Panc1 (cell line): ENCODE measurements at regions not wholly inside any gene's neighbourhood (a gene's known extent, or its start where the extent isn't known, plus 50 kb on each side); places are given as distances from the start of the nearest gene placed in this dataset.
"Not testable (repeated sequence)": the region's sequence is repeated elsewhere in the genome, so short reads cannot be mapped to it uniquely, and the experiment has no call there.

ENCODE experiments used
- ATAC-seq: fragments of 200-7000 bp; cut with Tn5 transposase; 2 replicates; pipeline ENCODE4 v1.9.1; 2020; ENCODE audit warnings: mild to moderate bottlenecking, moderate library complexity
- BruUV-seq: library from RNA; stranded (reverse); fragments of 400-500 nt; replicated peaks from 2 replicates; lab custom pipeline; 2021; lab: Mats Ljungman, UMichigan
- CTCF ChIA-PET: fragments of 300-600 bp; sonication (Branson Sonifier 250); formaldehyde crosslinking; loops from one replicate; lab custom pipeline; 2022; ENCODE audit warnings: antibody characterized with exemption; lab: Charles Lee
- POLR2A ChIA-PET: fragments of 300-600 bp; sonication (Branson Sonifier 250); formaldehyde crosslinking; loops from one replicate; lab custom pipeline; 2022; ENCODE audit warnings: antibody characterized with exemption; lab: Charles Lee
- DNase-seq: peaks from one replicate; pipeline ENCODE4 v3.0.0-alpha.2; 2010; ENCODE audit warnings: low read depth, low spot score
- H3K27ac ChIP-seq: 2 replicates; pipeline ENCODE4 v1.5.1; 2011; ENCODE audit warnings: mild to moderate bottlenecking, low read length, inconsistent platforms
- H3K27me3 ChIP-seq: fragments of 200-500 bp; sonication (Bioruptor generic); 2 replicates; pipeline ENCODE4 v1.6.0; 2014; ENCODE audit warnings: low read length, inconsistent platforms; ENCODE audit not compliant: control insufficient read depth, insufficient read depth
- H3K36me3 ChIP-seq: fragments of 200-500 bp; sonication (Bioruptor generic); 2 replicates; pipeline ENCODE4 v1.5.1; 2014; ENCODE audit warnings: inconsistent platforms, mild to moderate bottlenecking, low read length, moderate library complexity; ENCODE audit not compliant: control insufficient read depth, insufficient read depth
- H3K4me1 ChIP-seq: 2 replicates; pipeline ENCODE4 v1.5.1; 2011; ENCODE audit warnings: inconsistent platforms, mild to moderate bottlenecking, low read length, moderate library complexity; ENCODE audit not compliant: control insufficient read depth, insufficient read depth
- H3K4me3 ChIP-seq, 2 experiments: 2 replicates each; pipeline ENCODE4 v1.5.1; 2011 to 2012; ENCODE audit warnings: low read depth in 2 of 2, low read length in 2 of 2, mild to moderate bottlenecking in 2 of 2, inconsistent platforms in 1 of 2, moderate library complexity in 1 of 2
- H3K9me3 ChIP-seq: fragments of 200-500 bp; sonication (Bioruptor generic); 2 replicates; pipeline ENCODE4 v1.5.1; 2014; ENCODE audit warnings: low read depth, mild to moderate bottlenecking, inconsistent platforms, low read length, moderate library complexity; ENCODE audit not compliant: control insufficient read depth, insufficient read depth
- POLR2AphosphoS5 ChIP-seq: IDR thresholded peaks from 2 replicates; pipeline ENCODE4 v1.6.1; 2012; ENCODE audit warnings: mild to moderate bottlenecking, low read depth, low read length, moderate library complexity
- SIN3A ChIP-seq: IDR thresholded peaks from 2 replicates; pipeline ENCODE4 v1.6.1; 2012; ENCODE audit warnings: low read depth, mild to moderate bottlenecking, low read length, moderate library complexity, borderline replicate concordance; ENCODE audit not compliant: insufficient read depth
- TCF7L2 ChIP-seq: IDR thresholded peaks from 2 replicates; pipeline ENCODE4 v1.6.1; 2011; ENCODE audit warnings: mild to moderate bottlenecking, low read depth, low read length, inconsistent platforms
- in situ Hi-C: cut with HindIII; loops from 2 replicates; pipeline ENCODE4 v1.10.0; 2016; ENCODE audit warnings: low sequenced_read_pairs, low pct_unique_long_range_greater_than_20kb
- intact Hi-C: fragments of 100-400 bp; cut with micrococcal nuclease; formaldehyde crosslinking; loops from one replicate; pipeline ENCODE4 v1.10.0; 2022; ENCODE audit not compliant: unreplicated experiment
- TF ChIP-seq, protein P1 (sequence below), 2 experiments: IDR thresholded peaks; 2 replicates each; pipeline ENCODE4 v1.6.1; 2011 to 2012; ENCODE audit warnings: low read depth in 2 of 2, control low read depth in 1 of 2, low read length in 1 of 2, mild to moderate bottlenecking in 1 of 2, moderate library complexity in 1 of 2; ENCODE audit not compliant: insufficient read depth in 1 of 2
- TF ChIP-seq, protein P2 (sequence below): fragments of 450-650 bp; IDR thresholded peaks from 2 replicates; pipeline ENCODE4 v1.5.1; 2017; ENCODE audit warnings: mild to moderate bottlenecking

DNA sequence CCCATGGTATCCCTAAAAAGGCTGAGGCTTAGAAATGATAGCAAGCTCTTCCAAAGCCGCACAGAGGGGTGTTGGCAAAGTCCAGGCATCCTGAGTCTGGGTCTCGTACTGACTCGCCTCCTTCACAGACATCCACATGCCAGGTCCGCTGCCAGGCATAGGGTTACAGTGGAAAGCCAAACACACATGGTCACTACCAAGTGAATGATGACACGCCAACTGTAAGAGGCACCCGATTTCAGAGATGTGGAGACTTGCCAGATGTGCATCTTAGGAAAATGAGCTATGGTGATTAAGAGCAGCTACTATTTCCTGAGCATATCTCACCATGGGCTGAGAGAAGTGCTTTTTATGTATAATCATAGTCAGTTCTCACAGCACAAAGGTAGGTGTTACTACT, 314.9 kb downstream of the MIAT start:
- POLR2A ChIA-PET, result no interaction called here
- CTCF ChIA-PET, result no interaction called here
- H3K9me3 ChIP-seq, result no peaks in the 10 kb centered on the region
- in situ Hi-C loops, result no loop called here
- H3K4me3 ChIP-seq, result no peak overlapping the region
- no peaks in the 10 kb centered on the region for H3K4me1 ChIP-seq
- H3K27ac ChIP-seq, result no peak overlapping the region
- intact Hi-C loops, result no loop called here
- BruUV-seq, result no TSS peak
- no peaks in the 10 kb centered on the region; the same call in 1 of the 2 replicates for H3K27me3 ChIP-seq
- TF ChIP-seq, protein P1, sequence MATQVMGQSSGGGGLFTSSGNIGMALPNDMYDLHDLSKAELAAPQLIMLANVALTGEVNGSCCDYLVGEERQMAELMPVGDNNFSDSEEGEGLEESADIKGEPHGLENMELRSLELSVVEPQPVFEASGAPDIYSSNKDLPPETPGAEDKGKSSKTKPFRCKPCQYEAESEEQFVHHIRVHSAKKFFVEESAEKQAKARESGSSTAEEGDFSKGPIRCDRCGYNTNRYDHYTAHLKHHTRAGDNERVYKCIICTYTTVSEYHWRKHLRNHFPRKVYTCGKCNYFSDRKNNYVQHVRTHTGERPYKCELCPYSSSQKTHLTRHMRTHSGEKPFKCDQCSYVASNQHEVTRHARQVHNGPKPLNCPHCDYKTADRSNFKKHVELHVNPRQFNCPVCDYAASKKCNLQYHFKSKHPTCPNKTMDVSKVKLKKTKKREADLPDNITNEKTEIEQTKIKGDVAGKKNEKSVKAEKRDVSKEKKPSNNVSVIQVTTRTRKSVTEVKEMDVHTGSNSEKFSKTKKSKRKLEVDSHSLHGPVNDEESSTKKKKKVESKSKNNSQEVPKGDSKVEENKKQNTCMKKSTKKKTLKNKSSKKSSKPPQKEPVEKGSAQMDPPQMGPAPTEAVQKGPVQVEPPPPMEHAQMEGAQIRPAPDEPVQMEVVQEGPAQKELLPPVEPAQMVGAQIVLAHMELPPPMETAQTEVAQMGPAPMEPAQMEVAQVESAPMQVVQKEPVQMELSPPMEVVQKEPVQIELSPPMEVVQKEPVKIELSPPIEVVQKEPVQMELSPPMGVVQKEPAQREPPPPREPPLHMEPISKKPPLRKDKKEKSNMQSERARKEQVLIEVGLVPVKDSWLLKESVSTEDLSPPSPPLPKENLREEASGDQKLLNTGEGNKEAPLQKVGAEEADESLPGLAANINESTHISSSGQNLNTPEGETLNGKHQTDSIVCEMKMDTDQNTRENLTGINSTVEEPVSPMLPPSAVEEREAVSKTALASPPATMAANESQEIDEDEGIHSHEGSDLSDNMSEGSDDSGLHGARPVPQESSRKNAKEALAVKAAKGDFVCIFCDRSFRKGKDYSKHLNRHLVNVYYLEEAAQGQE (IDR thresholded peaks at IDR 0.05; ENCODE audit: insufficient read depth in 1 of 2, low read depth in 2 of 2, low read length in 1 of 2), result no peak
- TF ChIP-seq TCF7L2 (no peak), SIN3A (no peak), POLR2AphosphoS5 (no peak)
- TF ChIP-seq, protein P2, sequence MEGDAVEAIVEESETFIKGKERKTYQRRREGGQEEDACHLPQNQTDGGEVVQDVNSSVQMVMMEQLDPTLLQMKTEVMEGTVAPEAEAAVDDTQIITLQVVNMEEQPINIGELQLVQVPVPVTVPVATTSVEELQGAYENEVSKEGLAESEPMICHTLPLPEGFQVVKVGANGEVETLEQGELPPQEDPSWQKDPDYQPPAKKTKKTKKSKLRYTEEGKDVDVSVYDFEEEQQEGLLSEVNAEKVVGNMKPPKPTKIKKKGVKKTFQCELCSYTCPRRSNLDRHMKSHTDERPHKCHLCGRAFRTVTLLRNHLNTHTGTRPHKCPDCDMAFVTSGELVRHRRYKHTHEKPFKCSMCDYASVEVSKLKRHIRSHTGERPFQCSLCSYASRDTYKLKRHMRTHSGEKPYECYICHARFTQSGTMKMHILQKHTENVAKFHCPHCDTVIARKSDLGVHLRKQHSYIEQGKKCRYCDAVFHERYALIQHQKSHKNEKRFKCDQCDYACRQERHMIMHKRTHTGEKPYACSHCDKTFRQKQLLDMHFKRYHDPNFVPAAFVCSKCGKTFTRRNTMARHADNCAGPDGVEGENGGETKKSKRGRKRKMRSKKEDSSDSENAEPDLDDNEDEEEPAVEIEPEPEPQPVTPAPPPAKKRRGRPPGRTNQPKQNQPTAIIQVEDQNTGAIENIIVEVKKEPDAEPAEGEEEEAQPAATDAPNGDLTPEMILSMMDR, result no peak
- no peak for ATAC-seq
- DNase-seq, result no peak
- H3K36me3 ChIP-seq, result no peaks in the 10 kb centered on the region

DNA sequence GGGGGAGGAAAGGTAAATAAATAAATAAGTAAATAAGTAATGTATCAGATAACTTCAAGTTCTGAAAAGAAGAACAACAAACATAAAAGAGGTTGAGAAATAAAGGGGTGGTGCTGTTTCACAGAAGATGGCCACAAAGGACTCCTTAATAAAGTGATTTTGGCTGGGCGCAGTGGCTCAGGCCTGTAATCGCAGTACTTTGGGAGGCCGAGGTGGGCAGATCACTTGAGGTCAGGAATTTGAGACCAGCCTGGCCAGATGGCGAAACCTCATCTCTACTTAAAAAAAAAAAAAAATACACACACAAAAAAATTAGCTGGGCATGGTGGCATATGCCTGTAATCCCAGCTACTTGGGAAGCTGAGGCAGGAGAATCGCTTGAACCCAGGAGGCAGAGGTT, 315.5 kb downstream of the MIAT start:
- ATAC-seq, intact Hi-C loops, H3K4me1 ChIP-seq, H3K36me3 ChIP-seq, H3K9me3 ChIP-seq, H3K27me3 ChIP-seq, H3K27ac ChIP-seq, H3K4me3 ChIP-seq, in situ Hi-C loops, DNase-seq, POLR2A ChIA-PET, CTCF ChIA-PET, BruUV-seq: not testable (repeated sequence)

DNA sequence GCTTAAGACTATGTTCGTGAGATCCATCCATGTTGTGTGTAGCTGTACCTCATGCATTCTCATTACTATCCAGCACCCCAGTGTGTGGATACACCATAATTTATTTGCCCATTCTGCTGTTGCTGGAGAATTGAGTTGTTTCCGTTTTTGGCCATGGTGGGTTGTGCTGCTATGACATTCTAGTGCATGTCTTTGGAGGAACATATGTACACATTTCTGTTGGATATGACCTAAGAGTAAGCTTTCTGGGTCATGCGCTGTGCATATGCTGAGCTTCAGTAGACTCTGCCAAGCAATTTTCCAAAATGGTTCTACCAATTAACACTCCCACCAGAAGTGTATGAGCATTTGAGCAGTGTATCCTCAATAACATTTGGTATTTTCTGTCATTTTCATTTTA, 316.6 kb downstream of the MIAT start:
- ChIA-PET CTCF (no interaction called here), POLR2A (no interaction called here)
- Histone ChIP-seq H3K4me1 (no peaks in the 10 kb centered on the region), H3K9me3 (no peaks in the 10 kb centered on the region), H3K27me3 (no peaks in the 10 kb centered on the region; the same call in 1 of the 2 replicates), H3K27ac (no peak overlapping the region), H3K4me3 (no peak overlapping the region), H3K36me3 (no peaks in the 10 kb centered on the region)
- TF ChIP-seq, protein P1 (IDR thresholded peaks at IDR 0.05; ENCODE audit: insufficient read depth in 1 of 2, low read depth in 2 of 2, low read length in 1 of 2), result no peak
- TF ChIP-seq SIN3A (no peak), TCF7L2 (no peak), POLR2AphosphoS5 (no peak)
- TF ChIP-seq, protein P2, result no peak
- ATAC-seq (no peak), DNase-seq (no peak)
- in situ Hi-C loops (no loop called here), intact Hi-C loops (no loop called here)
- no TSS peak for BruUV-seq
